Epidermal melanocyte (primary cell): ENCODE measurements at regions not wholly inside any gene's neighbourhood (a gene's known extent, or its start where the extent isn't known, plus 50 kb on each side); places are given as distances from the start of the nearest gene placed in this dataset.

Experiments
- DNase-seq: peaks from one replicate; pipeline ENCODE4 v3.0.0; 2011; ENCODE audit warnings: low spot score; ENCODE audit not compliant: insufficient read length

DNA sequence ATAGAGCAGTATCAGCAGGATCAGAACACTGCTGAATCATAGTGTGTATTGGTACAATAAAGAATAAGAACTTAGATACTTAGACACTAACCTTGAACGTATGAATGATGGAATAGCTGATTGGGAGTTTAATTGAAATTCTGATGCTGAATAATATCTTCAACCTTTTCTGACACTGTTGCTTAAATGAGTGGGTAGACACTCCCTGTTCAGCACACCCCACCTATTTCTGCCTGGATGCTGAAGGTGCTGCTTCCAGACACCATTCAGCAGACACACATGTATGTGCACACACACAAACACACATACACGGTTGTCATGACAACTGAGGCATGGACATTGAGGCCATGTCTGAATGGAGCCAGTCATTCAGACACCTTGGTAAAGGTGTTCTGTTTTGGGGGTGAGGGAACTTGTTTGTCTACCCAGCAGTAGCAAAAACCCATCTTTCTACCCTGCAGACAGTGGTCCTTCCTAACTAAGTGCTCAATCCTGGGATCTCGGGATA is 54.3 kb downstream of the TMEM215 start:
- DNase-seq, result no peak

DNA sequence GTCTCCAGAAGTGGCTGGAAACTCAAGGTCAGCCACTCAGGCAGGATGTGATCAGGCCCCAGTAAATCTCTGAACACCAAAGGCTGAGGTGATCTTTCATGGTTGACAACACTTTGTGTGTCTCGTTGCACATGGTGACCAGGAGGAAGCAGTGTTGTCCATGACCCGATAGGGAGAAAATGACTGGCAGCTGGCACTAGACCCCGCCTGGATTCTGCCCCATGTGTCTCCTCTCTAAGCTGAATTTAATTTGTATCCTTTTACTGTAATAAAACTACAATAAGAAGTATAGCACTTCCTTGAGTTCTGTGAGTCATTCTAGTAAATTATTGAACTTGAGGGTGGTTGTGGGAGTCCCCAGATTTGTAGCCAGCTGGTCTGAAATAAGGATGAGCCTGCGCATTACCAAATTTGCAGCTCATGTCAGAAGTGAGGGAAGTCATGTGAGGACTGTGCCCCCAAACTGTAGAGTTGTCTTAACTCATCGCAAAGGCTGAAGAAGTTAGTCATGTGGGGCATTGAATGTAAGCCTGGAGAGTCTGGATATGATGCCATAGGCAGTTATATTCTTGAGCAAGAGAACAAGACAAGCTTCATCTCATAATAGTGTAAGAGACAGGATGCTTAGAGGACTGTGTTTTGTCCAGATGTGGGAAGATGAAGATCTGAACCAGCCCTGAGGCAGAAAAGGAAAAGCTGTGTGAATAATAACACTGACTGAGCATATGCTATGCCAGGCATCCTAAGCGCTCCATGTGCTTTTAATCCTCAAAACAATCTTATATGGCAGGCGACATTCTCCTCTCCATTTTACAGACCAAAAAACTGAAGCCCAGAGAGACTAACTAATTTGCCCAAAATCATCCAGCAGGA is 55.9 kb downstream of the TMEM215 start:
- peak; percentile 38 for DNase-seq

DNA sequence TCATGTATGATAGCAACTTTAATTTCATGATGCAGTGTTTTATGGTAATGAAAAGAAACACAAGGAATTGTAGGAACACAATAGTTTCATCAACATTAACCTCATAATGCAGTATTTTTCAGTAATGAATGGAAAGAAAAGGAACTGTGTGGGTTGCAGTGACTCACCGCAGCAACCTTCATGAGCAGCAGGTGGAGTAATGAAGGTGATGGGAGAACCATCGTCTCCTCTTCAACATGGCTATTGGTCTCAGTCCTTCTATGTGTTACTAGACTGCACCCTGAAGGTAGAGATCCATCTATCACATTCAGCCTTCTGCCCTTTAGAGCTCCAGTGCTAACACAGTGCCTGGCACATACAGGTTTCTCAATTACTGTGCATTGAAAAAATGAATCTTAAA is 58.0 kb downstream of the TMEM215 start:
- DNase-seq, result no peak

DNA sequence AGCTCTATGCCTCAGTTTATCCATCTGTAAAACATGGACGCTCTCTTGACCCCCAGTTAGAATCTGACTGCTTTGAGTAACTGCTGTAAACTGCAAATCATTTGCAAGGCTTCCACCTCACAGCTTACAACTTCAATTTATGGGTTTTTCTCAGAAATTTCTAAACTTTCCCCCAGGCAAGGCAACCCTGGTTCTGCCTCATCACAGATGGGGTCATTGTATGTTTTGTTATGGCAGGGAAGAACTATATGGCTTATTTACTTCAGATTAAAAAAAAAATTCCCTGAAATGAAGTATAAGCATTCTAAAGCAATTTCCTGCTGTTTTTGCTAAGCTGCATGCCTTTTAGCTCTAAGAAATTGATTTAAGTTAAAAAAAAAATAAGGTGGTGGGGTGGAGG is 60.0 kb downstream of the TMEM215 start:
- peak; percentile 57 for DNase-seq

DNA sequence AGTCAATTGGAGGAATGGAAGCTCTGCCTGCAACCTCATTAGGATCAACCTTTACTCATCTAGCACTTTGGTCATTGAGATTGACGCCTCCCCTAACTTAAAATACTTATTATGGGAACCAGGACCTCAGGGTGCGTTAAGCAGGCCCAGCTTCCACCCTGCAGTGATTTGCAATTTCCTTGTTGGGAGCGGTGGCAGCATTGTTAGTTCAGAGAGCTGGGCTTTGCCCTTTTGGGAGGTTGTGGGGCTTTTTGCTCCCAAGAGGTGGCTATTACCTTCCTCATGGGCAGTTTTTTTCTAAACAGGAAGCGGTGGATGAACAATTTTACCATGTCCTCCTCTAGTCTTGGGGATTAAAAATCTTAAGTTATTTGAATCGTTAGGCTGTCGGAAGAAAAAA is 60.9 kb downstream of the TMEM215 start:
- no peak for DNase-seq

DNA sequence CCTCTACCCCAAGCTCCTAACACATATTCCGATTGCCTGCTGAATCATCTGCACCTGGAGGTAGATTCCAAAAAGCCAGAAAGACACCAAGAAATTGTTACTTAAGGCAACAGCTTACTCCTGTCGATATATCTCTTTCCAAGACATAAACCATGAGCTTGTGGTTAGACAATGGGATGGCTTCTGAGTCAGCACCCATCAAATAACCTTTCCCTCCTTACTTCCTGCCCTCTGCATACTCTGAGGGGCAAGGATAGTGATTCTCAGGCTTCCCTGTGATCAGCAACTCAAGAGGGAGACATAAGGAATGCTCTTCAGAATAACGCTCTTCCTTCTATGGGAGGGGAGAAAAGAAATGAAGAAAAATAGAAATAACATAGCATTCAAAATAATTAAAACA is 70.9 kb downstream of the TMEM215 start:
- no peak for DNase-seq

DNA sequence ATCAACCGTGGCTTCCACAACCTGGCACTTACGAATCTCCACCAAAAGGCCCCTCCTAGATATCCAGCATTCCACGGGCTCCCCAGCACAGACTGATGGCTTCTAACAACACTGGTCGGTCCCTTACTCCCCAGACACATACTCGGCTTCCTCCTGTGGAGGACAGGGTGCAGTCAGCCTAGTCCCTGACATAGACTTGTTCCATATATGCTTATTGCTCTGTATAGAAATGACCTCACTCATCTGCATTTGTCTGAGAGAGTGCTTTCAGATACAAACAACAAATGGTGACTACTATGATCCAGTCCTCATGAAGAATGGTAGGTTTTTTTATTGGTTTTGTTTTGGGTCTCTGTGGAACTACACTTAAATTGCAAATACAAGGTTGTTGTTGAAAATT is 72.4 kb downstream of the TMEM215 start:
- no peak for DNase-seq

DNA sequence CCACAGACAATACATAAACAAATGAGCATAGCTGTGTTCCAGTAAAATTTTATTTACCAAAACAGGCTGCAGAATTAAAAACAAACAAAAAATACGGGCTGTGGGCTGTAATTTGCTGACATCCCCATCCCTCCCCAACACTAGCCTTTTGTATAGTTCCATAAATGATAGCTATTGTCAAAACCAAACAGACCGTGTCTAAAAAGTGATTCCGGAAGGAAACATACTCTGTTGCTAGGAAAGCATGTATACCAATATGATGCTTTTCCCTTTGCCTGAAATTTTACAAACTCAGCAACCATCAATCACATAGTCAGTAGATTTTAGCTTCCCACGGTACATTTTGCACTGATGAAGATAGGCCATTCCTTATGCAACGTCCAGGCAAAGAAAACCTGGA is 80.0 kb downstream of the TMEM215 start:
- peak; percentile 77 for DNase-seq

DNA sequence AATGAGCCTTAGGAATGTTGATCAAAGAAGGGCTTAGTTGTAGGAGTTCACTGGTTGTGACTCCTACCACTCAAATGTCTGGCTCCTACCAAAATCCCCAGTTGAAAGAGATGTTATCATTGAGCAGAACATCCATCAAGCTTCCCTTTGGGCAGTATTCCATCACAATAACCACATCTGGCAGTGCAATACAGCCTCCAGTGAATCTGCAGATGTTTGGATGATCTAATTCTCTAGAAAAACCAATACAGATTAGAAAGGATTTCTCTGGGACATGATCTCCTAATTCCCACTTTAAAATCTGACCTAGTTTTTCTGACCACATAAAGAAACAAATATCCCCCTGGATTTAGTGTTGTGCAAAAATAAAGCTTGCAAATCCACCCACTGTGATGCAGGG is 81.6 kb downstream of the TMEM215 start:
- DNase-seq, result no peak

DNA sequence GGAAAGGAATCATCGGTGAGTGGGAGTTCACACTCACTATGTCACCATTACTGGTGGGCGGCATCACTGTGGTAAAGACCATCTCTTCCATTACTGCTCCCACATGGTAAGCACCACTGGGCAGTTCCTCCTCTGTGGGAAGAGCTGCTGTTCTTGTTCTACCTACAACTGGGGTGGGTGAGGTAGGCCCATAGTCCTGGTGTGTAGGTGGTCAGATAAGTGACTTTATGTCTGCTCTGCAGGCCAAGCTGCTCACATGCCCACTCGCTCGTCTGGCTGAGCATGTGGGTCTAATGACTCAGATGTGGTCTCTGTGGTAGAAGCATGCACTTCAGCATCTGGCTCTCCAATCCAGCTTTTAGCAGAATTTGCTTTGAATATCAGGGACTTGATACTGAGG is 82.9 kb downstream of the TMEM215 start:
- no peak for DNase-seq

DNA sequence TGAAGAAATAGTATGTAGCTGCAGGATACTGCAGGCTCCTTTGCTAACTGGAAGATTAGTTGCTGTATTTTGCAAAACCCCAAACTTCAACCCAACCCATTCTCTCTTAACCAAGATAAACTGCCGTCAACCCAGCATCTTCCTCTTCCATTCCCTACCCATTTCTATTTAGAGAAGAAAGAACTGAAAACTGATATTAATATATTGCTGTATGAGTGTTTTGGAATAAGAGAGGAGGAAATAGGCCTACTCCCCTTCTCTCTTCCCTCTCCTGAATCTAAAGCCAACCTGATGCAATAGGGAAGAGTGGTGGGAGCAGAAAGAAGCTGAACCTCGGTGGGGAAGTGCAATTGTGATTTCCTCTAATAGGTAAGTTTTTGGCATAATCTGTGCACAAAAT is 83.7 kb downstream of the TMEM215 start:
- no peak for DNase-seq

DNA sequence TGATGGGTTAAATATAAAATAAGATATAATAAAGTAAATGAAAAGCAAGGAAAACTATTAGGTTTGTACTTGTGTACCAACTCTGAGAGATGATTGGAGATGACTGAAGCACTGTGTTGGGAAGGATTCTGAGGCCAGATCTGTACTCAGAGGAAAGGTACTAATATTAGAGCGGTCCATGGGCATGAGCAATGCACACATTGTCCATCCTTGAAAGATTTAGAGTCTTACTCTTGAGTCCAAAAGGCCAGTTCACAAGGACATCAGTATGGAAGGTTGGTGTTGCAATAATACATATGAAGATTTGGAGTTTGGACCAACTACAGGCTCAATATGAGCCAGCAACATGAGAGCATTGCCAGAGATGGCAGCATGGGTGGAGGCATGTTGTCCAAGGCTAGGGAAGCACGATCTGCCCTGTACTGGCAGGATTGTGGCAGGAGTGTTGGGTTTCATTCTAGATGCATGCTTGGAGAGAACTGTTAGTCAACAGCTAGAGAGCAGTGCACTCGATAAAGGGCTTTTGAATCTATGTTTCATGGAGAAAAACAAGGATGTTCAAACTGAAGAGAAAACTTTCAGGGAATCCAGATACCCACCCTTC is 84.4 kb downstream of the TMEM215 start:
- no peak for DNase-seq

DNA sequence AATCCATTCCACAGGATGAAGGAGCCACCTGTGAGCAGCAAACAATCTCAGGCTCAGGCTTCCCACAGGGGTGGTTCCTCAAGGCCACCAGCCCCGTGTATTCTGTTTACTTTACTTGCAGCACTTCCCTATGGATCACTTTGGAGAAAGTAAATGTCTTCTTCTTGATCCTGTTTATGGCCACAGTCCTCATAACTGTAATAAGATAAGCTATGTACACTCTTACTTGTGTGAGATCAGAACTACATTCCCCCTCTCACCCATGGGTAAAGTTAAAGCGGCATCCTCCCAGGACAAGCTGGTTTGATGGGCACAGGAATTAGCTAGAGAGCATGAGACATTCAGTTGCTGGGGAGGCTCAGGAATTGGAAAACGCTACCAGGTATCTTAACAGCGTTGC is 86.1 kb downstream of the TMEM215 start:
- no peak for DNase-seq

DNA sequence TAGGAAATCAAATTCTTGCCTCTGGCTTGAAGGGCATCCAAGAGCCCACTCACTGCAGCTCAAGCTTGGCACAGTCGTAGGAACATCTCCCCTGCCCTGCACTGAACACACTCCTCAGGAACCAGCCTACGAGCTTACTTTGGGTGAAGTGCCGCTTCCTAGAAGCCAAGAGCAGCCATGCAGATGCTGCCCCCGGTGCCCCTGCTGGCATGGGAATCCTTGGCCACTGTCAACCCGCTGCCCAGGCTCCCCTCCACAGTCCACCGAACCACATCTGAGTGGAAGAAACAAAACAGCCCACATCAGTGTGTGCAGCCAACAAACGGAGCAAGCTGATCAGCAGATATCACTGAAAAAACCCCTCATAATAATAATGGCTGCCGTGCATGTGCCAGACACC is 89.8 kb downstream of the TMEM215 start:
- DNase-seq, result no peak

DNA sequence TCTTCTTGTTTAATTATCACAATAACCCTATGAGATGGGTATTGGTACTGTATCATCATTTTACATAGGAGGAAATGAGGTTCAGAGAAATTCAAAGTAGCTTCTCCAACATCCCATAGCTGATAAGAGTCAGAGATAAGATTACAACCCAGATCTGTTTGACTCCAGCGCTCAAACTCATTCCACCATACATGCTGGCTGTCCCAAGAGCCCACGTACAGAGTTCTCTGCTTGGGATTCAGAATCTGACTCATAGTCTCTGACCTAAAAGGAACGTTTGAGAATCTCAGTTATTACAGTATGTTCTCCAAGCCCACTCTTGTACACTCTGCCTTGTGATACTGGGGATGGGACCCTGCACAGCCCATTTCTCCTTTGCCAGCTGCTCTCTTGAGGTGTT is 90.2 kb downstream of the TMEM215 start:
- DNase-seq, result no peak

DNA sequence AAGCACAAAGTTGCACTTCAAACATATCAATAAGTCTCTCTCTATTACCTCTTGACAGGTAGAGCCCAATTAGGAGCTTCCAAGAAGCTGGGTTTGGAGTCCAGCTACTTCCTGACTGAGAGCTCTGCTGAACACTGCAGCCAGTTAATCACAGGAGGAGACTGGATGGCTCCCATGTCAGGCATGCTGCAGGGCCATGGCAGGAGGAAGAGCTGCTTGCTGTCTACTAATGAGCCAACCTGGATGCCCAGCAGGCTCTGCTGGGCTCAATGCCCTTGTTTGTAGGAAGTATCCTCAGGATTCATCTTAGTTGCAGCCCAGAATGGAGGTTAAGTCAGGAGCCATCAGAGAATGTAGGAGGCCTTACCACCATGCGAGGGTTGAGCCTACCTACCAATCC is 91.9 kb downstream of the TMEM215 start:
- DNase-seq, result no peak

DNA sequence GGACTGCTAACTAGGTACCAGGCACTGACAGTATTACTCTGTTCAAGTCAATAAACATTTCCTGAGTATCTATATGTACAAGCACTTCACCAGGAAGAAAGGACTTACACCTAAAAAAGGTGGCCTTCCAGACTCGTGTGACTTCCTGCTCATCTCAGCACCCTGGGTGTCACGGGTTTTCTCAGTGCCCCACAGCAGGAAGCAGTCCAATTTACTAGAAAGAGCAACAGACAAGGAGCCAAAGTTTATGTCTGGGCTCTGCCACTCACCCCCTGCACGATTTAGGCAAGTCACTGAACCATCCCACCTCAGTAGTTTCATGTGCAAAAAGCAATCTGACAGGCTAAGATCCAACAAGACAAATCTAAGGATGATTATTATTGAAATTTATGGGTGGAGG is 92.4 kb downstream of the TMEM215 start:
- no peak for DNase-seq

DNA sequence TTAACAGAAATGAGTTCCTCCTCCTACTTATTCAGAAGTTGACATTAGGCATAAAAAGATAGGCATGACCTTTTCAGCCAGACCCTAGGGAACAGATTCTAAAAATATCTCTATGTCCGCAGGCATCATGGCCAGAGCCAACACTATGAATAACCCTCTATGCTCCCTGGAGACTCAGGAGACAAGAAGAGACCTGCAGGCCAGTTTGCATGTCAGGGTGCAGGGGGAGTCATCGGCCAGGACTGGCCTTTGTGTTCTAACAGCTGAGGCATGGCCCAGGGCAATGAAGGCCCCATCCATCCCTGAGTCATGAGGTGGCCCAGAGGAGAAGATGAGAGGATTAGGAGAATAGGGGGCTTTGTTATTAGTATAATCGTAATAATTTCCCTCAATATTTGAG is 93.8 kb downstream of the TMEM215 start:
- DNase-seq, result peak; percentile 63

DNA sequence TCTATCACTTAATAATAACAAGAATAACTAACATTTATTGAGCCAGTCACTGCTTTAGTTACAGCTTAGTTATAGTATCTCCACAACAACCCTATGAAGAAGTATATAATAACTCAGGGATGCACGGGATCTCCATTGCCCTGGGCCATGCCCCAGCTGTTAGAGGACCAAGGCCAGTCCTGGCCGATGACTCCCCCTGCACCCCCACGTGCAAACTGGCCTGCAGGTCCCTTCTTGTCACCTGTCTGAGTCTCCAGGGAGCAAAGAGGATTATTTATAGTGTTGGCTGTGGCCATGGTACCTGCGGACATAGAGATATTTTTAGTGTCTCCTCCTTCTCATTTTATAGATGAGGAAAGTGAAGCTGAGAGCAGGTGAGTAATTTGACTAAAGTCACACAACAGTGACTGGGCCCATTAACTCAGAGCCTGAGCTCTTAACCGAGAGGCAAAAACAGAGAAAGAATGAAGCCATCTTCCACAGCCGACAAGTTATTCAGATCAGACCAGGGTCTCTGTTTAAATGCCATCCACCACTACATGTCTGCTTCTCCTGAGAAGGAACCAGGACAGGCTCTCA is 94.4 kb downstream of the TMEM215 start:
- DNase-seq, result no peak

DNA sequence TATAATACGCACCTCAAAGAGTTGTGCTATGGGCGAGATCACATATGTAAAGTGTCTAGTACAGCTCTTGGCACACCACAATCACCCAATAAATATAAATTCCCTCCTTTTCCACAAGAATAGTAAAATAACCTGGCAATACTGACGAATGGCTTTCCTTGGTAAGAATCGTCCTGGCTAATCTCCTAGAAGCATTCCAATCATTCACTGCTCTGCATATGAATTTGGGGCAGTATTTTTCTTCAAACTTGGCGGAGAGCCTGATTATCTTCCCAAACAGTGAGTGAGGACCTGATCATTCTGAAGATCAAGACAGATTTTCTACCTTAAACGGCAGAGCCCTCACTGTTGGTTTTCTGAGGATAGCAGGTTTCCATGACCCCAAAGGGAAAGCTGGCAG is 96.0 kb downstream of the TMEM215 start:
- no peak for DNase-seq

DNA sequence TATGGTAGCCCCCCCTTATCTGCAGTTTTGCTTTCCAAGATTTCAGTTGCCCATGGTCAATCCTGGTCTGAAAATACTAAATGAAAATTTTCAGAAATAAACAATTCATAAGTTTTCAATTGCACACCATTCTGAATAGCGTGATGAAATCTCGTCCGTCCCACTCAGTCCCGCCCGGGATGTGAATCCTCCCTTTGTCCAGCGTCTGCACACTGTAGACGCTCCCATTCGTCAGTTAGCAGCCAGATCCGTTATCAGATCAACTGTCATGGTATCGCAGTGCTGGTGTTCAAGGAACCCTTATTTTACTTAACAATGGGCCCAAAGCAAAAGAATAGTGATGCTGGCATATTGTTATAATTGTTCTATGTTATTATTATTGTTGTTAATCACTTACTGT is 98.6 kb downstream of the TMEM215 start:
- DNase-seq, result no peak

DNA sequence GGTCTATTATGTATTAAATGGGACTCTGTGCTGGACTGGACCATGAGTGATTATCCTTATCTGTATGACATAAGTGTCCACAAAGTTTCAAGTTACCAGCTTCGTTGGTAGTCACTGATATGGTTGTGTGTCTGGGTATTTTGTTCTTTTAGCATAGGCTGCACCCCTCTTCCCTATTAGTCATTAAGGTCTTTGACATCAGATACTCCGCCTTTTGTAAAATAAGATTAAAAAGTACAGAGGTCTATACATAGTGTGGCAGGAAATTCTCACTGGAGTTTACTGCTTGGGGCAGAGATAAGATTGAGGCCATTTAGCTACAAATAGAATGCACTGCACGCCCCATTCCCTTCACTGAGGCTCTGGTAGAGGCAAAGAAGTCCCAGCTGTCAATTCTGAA is 99.4 kb downstream of the TMEM215 start:
- no peak for DNase-seq

DNA sequence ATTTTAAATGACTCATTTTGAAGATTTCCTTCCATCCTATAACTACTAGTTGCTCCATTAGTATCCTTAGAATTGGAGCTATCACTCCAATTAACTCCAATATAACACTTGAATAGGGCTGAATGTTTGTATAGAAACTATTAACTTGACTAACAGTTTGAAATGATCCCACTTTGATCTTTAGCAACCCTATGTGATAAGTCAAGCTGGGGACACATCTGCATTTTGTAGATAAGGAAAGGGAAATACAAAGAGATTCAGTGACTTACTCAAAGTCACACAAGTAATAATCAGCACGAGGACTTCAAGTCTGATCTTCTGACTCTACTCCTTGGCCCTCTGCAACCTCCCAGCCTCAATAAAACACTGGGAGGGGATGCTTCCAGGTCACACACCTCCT is 101.1 kb downstream of the TMEM215 start:
- DNase-seq, result no peak
